ENCODE measurements at regions not wholly inside any gene's neighbourhood (a gene's known extent, or its start where the extent isn't known, plus 50 kb on each side); places are given as distances from the start of the nearest gene placed in this dataset.

DNA sequence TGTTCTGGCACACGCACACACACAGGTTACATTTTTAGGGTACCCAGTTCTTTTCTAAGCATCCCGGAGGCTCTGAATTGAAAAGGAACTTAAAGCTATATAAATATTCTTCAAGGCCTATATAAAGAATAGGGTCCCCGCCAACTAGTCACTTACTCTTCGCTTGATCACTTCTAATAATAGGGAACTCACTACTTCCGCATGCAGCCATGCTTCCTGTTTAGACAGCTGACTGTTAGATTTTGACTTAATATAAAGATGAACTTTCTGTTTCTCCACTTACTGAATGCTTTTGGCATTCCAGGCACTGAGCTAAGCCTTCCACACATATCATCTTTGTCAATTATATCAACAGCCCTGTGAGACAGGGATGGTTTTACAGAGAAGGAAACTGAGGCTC, 259.6 kb downstream of the TSHZ3 start:
- H3K4me1 ChIP-seq (ENCODE audit: insufficient read depth, low read length), result no peaks in the 10 kb centered on the region
- no peak overlapping the region for H3K9ac ChIP-seq (ENCODE audit: low read depth, low read length)
- no peak overlapping the region for H3K4me3 ChIP-seq (ENCODE audit: low read length)
- 97% methylated on average over 4 of the region's 5 CpGs for WGBS
- H3K27ac ChIP-seq (ENCODE audit: low read depth, low read length), result no peak overlapping the region
- H3K9me3 ChIP-seq (ENCODE audit: insufficient read depth, low read depth, low read length), result no peaks in the 10 kb centered on the region
- no peaks in the 10 kb centered on the region for H3K27me3 ChIP-seq (ENCODE audit: insufficient read depth, low read length)
- no peaks in the 10 kb centered on the region for H3K36me3 ChIP-seq (ENCODE audit: insufficient read depth, low read length)

- 88% methylated on average over 4 of the region's 4 CpGs for WGBS
These were observed 264.1 kb downstream of the TSHZ3 start for GRCh38 chr19:31085125-31085524.

GRCh38 chr19:31083105-31083504, 266.1 kb downstream of the TSHZ3 start:
- 91% methylated on average over 3 of the region's 3 CpGs for WGBS
- H3K36me3 ChIP-seq (ENCODE audit: insufficient read depth, low read length), result no peaks in the 10 kb centered on the region
- H3K9ac ChIP-seq (ENCODE audit: low read depth, low read length), result no peak overlapping the region
- no peaks in the 10 kb centered on the region for H3K27me3 ChIP-seq (ENCODE audit: insufficient read depth, low read length)
- H3K4me3 ChIP-seq (ENCODE audit: low read length), result no peak overlapping the region
- no peak overlapping the region for H3K27ac ChIP-seq (ENCODE audit: low read depth, low read length)
- no peaks in the 10 kb centered on the region for H3K9me3 ChIP-seq (ENCODE audit: insufficient read depth, low read depth, low read length)
- no peaks in the 10 kb centered on the region for H3K4me1 ChIP-seq (ENCODE audit: insufficient read depth, low read length)

More at GRCh38 chr19:31085125-31085524, 264.1 kb downstream of the TSHZ3 start:
- Histone ChIP-seq H3K27ac (ENCODE audit: low read depth, low read length) (no peak overlapping the region), H3K4me1 (ENCODE audit: insufficient read depth, low read length) (no peaks in the 10 kb centered on the region), H3K4me3 (ENCODE audit: low read length) (no peak overlapping the region), H3K9me3 (ENCODE audit: insufficient read depth, low read depth, low read length) (no peaks in the 10 kb centered on the region), H3K27me3 (ENCODE audit: insufficient read depth, low read length) (no peaks in the 10 kb centered on the region), H3K36me3 (ENCODE audit: insufficient read depth, low read length) (no peaks in the 10 kb centered on the region), H3K9ac (ENCODE audit: low read depth, low read length) (no peak overlapping the region)

DNA sequence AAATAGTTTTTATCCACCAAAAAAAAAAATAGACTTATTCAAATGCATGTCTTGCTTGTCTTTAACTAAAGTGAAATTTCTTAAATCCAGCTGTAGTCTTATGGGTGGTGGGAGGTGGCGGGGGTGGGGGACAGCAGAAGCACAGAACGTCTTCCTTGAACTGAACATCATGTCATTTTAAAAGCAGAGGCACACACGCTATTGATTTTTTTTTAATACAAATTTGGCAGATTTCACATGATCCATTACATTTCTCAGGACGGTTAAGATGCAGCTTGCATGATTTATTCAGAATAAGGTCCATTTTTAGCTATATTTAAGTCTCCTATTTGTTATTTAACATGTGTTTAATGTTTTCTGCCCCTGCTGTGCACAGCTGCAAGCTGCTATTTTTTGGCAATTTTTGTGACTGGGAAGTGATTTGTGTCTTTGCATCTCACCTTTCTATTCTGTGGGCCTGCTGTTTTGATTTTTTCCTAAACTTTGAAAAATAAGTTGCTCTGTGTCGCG, 274.0 kb downstream of the TSHZ3 start:
- H3K4me3 ChIP-seq (ENCODE audit: low read length), result no peak overlapping the region
- peaks cover 26% of the 10 kb centered on the region for H3K4me1 ChIP-seq (ENCODE audit: insufficient read depth, low read length)
- H3K27ac ChIP-seq (ENCODE audit: low read depth, low read length), result no peak overlapping the region
- no peak overlapping the region for H3K9ac ChIP-seq (ENCODE audit: low read depth, low read length)
- WGBS, result 83% methylated on average over 5 of the region's 6 CpGs
- H3K36me3 ChIP-seq (ENCODE audit: insufficient read depth, low read length), result no peaks in the 10 kb centered on the region
- no peaks in the 10 kb centered on the region for H3K9me3 ChIP-seq (ENCODE audit: insufficient read depth, low read depth, low read length)
- H3K27me3 ChIP-seq (ENCODE audit: insufficient read depth, low read length), result no peaks in the 10 kb centered on the region

GRCh38 chr19:31074199-31075125, 274.8 kb downstream of the TSHZ3 start:
- 75% methylated on average over 13 of the region's 13 CpGs for WGBS

GRCh38 chr19:31073485-31074198, 275.6 kb downstream of the TSHZ3 start:
- Histone ChIP-seq H3K9ac (ENCODE audit: low read depth, low read length) (no peak overlapping the region), H3K36me3 (ENCODE audit: insufficient read depth, low read length) (no peaks in the 10 kb centered on the region), H3K27ac (ENCODE audit: low read depth, low read length) (no peak overlapping the region), H3K4me1 (ENCODE audit: insufficient read depth, low read length) (peaks cover 26% of the 10 kb centered on the region), H3K4me3 (ENCODE audit: low read length) (no peak overlapping the region), H3K27me3 (ENCODE audit: insufficient read depth, low read length) (no peaks in the 10 kb centered on the region), H3K9me3 (ENCODE audit: insufficient read depth, low read depth, low read length) (no peaks in the 10 kb centered on the region)
- WGBS, result 50% methylated on average over 8 of the region's 9 CpGs

More at GRCh38 chr19:31074199-31075125, 274.8 kb downstream of the TSHZ3 start:
- no peak overlapping the region for H3K27ac ChIP-seq (ENCODE audit: low read depth, low read length)
- H3K4me3 ChIP-seq (ENCODE audit: low read length), result no peak overlapping the region
- H3K9ac ChIP-seq (ENCODE audit: low read depth, low read length), result no peak overlapping the region
- H3K9me3 ChIP-seq (ENCODE audit: insufficient read depth, low read depth, low read length), result no peaks in the 10 kb centered on the region
- H3K4me1 ChIP-seq (ENCODE audit: insufficient read depth, low read length), result peaks cover 26% of the 10 kb centered on the region
- H3K27me3 ChIP-seq (ENCODE audit: insufficient read depth, low read length), result no peaks in the 10 kb centered on the region
- no peaks in the 10 kb centered on the region for H3K36me3 ChIP-seq (ENCODE audit: insufficient read depth, low read length)

GRCh38 chr19:31072451-31072850, 276.8 kb downstream of the TSHZ3 start:
- Histone ChIP-seq H3K36me3 (ENCODE audit: insufficient read depth, low read length) (no peaks in the 10 kb centered on the region), H3K4me3 (ENCODE audit: low read length) (no peak overlapping the region), H3K9me3 (ENCODE audit: insufficient read depth, low read depth, low read length) (no peaks in the 10 kb centered on the region), H3K9ac (ENCODE audit: low read depth, low read length) (no peak overlapping the region), H3K27ac (ENCODE audit: low read depth, low read length) (no peak overlapping the region), H3K27me3 (ENCODE audit: insufficient read depth, low read length) (no peaks in the 10 kb centered on the region), H3K4me1 (ENCODE audit: insufficient read depth, low read length) (peaks cover 26% of the 10 kb centered on the region)
- WGBS, result 100% methylated on average over 1 of the region's 1 CpG

DNA sequence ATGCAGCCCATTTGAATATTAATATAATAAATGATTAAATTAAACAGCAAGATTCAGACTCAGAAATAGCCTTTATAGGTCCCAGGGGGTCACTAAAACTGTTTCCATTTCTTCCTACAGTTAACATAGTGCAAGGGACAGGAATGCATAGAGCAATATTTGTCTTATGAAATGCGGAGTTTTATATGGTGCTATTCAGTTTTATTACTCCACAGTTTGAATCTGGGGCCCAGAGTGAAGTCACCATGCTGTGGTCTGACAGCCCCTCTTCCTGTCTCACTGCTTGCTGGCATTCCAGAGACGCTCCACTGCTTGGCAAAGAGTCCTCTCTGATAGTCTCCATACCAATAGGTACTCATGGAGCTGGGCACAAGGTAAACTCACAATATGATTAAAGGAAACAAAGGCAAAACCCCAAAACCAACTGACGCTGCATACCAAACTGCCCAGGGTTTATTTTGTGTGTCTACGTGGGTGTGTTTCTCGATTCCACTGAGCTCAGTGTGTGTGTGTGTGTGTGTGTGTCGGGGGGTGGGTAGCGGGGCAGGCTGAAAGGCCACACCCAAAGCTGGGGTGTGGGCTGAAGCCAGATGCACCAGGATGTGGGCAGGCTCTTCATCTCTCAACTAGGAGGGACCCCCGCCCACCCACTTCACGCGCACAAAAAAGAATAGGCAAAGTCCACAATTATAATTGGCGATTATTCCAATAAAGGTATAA, 277.9 kb downstream of the TSHZ3 start:
- Histone ChIP-seq H3K4me3 (ENCODE audit: low read length) (no peak overlapping the region), H3K36me3 (ENCODE audit: insufficient read depth, low read length) (no peaks in the 10 kb centered on the region), H3K9ac (ENCODE audit: low read depth, low read length) (no peak overlapping the region), H3K27ac (ENCODE audit: low read depth, low read length) (no peak overlapping the region), H3K9me3 (ENCODE audit: insufficient read depth, low read depth, low read length) (no peaks in the 10 kb centered on the region), H3K27me3 (ENCODE audit: insufficient read depth, low read length) (no peaks in the 10 kb centered on the region), H3K4me1 (ENCODE audit: insufficient read depth, low read length) (peaks cover 26% of the 10 kb centered on the region)
- WGBS, result 96% methylated on average over 11 of the region's 11 CpGs

- Histone ChIP-seq H3K4me1 (ENCODE audit: insufficient read depth, low read length) (peaks cover 22% of the 10 kb centered on the region), H3K9me3 (ENCODE audit: insufficient read depth, low read depth, low read length) (no peaks in the 10 kb centered on the region), H3K4me3 (ENCODE audit: low read length) (no peak overlapping the region), H3K9ac (ENCODE audit: low read depth, low read length) (no peak overlapping the region), H3K27ac (ENCODE audit: low read depth, low read length) (no peak overlapping the region), H3K27me3 (ENCODE audit: insufficient read depth, low read length) (no peaks in the 10 kb centered on the region), H3K36me3 (ENCODE audit: insufficient read depth, low read length) (no peaks in the 10 kb centered on the region)
- 94% methylated on average over 12 of the region's 15 CpGs for WGBS
These were observed 278.8 kb downstream of the TSHZ3 start for GRCh38 chr19:31070146-31071065.

- Histone ChIP-seq H3K9me3 (ENCODE audit: insufficient read depth, low read depth, low read length) (no peaks in the 10 kb centered on the region), H3K27me3 (ENCODE audit: insufficient read depth, low read length) (no peaks in the 10 kb centered on the region), H3K4me3 (ENCODE audit: low read length) (no peak overlapping the region), H3K9ac (ENCODE audit: low read depth, low read length) (no peak overlapping the region), H3K4me1 (ENCODE audit: insufficient read depth, low read length) (0 out of 2 replicates have a peak, but pooled peaks cover 5% of the 10 kb centered on the region), H3K36me3 (ENCODE audit: insufficient read depth, low read length) (no peaks in the 10 kb centered on the region), H3K27ac (ENCODE audit: low read depth, low read length) (no peak overlapping the region)
- WGBS, result 91% methylated on average over 6 of the region's 6 CpGs
These were observed 281.0 kb downstream of the TSHZ3 start for GRCh38 chr19:31068268-31068667.
